ENCODE measurements at regions not wholly inside any gene's neighbourhood (a gene's known extent, or its start where the extent isn't known, plus 50 kb on each side); places are given as distances from the start of the nearest gene placed in this dataset.

DNA sequence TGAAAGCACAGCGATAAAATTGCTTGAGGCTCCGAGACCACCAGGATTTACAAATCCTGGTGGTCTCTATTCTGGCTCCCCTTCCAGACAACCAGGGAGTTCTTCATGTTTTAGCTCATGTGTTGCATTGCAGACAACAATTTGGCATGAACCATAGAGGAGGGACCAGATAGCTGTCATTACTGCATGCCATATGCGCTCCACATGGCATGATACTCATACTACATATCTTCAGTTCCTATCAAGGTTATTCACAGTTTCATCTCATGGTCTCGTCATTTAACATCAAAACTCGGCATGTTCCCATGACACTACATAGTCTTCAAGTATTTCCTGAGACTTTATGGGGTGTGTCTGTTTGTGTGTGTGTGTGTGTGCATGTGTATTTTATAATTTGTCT, 220.3 kb downstream of the OR13H1 start:
- DNase-seq (ENCODE audit: low read depth in 2 of 3, low spot score in 2 of 3): no peak

DNA sequence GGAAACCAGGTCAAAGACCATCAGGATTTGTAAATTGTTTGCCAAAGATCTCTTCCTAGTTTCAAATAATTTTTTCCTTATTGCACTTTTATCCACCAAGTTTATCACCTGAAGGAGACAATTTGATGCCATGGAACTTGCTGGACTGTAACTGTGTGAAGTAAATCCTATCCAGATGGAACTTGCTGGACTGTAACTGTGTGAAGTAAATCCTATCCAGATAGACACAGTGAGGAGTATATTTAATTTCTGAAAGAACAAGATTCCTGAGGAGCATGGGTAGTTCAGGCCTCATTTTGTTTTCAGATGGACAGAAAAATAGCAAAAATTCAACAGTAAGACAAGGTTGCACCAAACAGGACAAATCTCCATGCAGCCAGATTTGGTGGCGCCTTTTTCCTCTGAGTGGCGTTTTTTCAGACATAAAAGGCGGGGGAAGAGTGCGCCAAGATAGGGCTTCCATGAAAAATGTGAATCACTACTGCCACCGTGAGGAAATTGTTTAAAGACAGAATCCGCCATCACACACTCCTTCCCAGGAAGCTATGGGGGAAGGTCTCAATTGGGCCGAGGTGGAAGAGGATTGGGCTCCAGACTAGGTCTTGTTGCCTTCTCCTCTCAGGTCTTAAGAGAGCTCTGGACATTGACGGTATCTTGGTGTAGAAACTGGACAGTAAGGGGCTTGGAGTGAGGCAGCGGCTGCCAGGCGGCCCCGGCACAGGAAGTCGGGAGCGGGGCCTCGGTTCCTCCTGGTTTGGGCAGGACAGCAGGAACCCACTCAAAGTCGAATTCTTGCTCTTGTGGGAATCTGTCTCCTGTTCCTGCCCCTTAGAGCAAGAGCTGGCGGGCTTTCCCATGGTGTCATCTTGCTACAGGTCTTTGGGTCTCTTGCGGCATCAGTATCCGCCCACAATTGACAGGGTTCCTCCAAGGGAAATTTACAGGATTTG, 234.7 kb downstream of the OR13H1 start:
- no peak for DNase-seq (ENCODE audit: low read depth in 2 of 3, low spot score in 2 of 3)

DNA sequence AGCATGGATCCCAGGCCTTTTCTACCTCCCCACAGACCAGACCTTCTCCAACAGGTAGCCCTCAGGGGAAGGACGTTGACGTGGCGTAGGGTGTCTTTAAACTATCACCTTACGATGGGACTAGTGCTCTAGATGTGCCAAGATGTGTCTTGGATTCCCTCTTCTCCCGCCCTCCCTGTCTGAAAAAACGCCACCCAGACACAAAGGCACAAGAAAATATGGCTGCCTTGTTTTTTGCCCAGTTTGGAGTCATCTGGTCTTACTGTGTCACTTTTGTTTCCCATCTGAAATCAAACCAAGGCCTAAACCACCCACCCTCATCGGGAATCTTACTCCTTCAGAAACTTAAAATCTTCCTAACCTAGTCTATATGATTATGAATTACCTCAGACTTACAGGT, 235.4 kb downstream of the OR13H1 start:
- no peak for DNase-seq (ENCODE audit: low read depth in 2 of 3, low spot score in 2 of 3)

DNA sequence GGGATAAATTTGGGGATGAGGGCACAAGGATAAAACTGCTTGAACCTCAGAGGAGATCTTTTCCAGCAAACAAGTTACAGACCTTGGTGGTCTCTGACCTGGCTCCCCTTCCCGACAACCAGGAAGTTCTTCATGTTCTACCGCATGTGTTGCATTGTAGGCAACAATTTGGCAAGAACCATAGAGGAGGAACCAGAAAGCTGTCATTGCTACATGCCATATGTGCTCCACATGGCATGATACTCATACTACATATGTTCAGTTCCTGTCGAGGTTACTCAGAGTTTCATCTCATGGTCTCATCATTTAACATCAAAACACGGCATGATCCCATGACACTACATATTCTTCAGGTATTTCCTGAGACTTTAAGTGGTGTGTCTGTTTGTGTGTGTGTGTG, 235.9 kb downstream of the OR13H1 start:
- DNase-seq (ENCODE audit: low read depth in 2 of 3, low spot score in 2 of 3): no peak

DNA sequence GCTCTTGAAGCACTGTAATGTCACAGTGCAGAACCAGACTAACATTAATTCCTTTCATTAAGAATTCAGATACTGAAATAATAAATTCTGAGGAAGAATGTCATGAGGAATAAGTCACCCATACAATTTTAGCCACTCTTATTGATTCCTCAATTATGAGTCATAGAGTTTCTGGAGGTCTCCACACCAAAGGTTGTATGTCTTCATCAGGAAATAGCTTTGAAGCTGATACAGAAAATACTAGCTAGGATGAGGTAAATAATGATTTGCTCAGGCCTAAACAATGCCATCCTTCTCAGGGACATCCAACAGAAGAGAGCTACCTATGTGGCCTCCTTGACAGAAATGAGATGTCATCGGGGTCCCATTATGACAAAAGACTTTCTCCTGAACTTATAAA, 238.8 kb downstream of the OR13H1 start:
- no peak for DNase-seq (ENCODE audit: low read depth in 2 of 3, low spot score in 2 of 3)

DNA sequence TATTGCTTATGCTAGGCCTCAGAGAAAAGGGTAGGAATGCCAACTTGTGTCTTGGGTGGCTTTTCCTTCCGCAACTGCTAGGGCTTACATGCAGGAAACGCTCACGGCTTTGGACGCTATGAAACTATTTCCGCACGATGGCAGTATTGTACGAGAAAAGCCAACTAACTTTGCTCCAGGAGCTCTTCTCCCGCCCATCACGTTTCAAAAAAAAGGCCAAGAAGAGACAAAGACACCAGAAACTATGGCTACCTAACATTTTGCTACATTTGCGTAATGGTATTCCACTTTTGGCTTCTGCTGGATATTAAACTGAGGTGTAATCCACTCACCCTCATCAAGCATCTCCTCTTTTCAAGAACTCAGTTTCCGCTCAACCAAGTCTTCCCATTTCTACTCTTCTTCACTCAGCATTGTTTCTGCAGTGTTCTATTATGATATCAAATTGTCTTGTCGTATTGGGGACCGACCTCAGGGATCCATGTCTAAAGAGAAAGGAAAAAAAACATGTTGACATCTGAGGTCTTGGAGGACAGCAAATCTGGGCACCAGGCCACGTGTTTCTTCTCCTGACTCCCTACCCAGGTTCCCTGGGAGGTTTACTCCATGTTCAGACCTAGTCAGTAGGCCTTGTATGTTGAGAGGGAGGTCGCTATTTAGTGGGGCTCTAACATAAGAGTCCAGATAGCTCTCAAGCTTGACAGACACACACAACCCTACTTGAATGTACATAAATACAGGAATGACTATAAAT, 239.4 kb upstream of the STK26 start:
- DNase-seq (ENCODE audit: low read depth in 2 of 3, low spot score in 2 of 3): no peak

DNA sequence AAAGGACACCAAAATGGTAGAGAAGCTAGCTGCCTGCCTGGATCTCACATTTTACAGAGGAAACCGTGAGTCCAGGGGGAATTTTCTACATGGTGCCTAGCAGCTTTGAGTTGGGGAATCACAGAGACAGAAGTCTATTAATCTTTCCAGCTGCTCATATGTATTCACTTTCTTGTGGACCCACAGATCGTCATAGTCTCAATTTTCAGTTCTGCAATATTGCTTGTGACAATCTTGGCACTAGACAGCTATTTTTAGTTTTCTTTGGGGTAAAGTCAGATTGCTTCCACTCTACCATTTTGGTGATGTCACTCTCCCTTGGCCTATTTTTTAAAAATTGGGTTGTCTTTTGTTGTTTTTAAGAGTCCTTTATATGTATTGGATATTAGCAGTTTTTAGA, 233.4 kb upstream of the STK26 start:
- DNase-seq (ENCODE audit: low read depth in 2 of 3, low spot score in 2 of 3): no peak

DNA sequence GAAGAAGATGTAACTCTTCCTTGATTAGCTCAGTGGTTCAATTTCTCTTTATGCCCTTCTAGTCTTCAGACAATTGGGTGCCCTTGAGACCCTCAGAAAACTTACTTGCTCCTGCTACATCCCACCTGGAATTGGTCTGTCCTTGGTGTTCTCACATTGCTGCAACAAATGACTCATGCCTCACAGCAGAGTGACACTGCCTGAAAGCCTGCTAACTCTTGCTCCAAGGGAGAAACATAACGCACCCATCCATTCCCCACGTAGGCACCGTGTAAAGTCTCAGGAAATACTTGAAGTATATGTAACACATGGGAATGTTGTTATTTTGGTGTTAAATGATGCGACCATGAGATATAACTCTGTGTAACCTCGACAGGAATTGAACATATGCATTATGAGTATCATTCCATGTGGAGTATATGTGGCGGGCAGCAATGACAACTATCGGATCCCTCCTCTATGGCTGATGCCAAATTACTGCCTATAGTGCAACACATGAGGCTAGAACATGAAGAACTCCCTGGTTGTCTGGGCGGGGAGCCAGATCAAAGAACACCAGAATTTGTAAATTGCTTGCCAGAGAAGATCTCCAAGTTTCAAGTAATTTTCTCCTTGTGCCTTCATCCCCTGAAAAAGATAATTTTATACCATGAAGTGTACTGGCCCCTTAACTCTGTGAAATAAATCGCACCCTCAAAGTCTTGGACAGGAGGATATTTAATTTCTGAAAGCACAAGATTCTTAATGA, 231.3 kb upstream of the STK26 start:
- DNase-seq (ENCODE audit: low read depth in 2 of 3, low spot score in 2 of 3): no peak

DNA sequence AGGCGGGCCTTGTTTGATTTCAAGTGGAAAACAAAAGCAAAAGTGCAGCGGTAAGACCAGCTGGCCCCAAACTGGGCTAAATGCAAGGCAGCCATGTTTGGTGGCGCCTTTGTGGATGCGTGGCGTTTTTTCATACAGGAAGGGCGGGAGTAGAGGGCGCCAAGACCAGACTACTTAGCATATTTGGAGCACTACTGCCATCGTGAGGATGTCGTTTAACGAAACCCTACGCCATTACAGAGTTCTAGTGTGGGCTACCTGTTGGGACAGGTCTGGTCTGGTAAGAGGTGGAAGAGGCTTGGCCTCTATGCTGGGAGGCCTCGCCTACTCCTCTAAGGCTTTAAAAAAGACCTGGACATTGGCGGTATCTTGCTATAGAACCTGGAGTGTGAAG, 230.7 kb upstream of the STK26 start:
- peak in 1 of 3 experiments; percentile 61 for DNase-seq (ENCODE audit: low read depth in 2 of 3, low spot score in 2 of 3)

DNA sequence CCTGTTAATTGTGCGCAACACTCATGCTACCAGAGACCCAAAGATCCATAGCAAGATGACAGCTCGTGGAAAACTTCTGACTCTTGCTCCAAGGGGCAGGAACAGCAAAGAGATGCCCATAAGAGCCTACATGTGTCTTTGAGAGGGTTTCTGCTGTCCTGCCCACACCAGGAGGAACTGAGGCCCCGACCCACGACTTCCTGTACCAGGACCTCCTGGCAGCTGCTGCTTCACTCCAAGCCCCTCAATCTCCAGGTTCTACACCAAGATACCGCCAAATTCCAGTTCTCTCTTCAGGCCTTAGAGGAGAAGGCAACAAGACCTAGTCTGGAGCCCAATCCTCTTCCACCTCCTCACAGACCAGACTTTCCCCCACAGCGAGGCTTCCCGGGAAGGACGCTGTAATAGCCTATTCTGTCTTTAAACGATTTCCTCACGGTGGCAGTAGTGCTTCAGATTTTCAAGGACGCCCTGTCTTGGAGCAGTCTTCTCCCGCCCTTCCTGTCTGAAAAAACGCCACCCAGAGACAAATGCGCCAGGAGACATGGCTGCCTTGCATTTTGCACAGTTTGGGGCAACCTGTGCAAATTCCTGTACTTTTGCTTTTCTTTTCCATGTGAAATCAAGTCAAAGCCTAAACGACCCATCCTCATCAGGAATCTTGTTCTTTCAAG, 230.2 kb upstream of the STK26 start:
- DNase-seq (ENCODE audit: low read depth in 2 of 3, low spot score in 2 of 3): peak in 1 of 3 experiments; percentile 49

DNA sequence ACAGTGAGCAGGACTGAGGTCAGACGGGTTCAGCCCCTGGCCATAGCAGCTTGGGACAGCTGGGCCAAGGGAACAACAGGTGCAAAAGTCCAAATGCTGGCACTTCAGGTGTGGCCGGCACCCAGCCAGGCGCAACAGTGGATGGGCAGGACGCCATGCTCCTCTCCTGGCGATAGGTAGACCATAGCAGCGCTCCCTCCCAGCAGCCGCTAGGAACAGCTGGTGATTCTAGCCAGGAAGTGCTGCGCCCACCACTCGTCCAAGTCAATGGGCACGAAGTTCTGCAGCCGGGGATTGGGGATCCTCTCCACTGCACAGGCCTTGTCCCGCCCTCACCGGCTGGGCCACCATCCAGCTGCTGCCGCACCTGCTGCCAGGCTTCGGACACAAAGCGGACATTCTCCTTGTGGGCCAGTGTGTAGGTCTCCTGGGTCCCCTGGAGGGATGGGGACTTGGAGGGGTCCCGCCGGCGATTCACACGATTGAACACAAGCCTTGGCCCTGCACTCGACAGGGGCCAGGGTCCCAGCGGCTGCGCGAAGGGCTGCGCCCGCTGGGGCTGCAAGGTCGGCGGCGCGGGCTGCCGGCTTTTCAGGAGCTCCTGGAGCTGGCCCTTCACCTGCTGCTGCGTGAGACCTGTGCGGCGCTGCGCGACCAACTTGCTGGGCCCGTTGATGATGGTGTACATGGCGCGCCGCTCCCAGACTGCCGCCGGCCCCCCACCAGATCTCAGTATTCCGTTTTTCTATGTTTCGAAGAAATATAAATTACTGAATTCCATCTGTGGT, 227.5 kb upstream of the STK26 start:
- DNase-seq (ENCODE audit: low read depth in 2 of 3, low spot score in 2 of 3): no peak

DNA sequence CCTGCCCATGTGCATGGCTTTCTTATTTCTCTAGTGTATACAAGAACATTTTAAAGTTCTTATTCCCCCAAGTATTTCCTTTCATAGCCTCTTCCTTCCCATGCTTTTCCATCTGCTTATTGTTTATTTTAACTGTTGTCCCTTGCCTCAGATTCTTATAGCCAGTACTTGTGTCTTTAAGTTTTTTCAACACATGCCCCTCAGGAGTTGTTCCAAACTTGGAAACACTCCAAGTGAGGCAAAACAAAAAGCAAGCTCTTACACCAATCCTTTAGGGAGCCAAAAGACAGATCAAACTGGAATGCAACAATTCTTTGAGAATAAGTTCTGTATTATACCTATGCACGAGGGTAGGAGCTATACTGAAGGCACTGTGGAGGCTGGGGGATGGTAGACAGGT, 222.0 kb upstream of the STK26 start:
- no peak for DNase-seq (ENCODE audit: low read depth in 2 of 3, low spot score in 2 of 3)

DNA sequence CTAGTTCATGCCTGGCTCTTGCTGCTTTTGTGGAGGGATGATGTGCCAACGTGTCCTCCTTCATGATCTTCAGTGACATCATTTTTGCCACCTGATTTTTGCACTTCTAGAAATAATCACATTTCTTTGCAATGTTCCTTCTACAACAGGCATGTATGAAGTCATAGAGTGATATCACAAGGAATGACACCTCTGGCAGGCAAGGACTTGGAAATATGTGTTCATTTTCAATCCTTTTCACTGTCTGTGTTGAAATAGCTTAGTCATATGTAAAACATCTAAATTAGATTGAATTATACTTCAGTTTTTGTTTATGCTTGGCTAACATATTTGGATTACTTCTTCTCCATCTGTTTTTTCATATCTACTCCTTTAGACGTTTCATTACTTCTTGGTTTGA, 221.2 kb upstream of the STK26 start:
- DNase-seq (ENCODE audit: low read depth in 2 of 3, low spot score in 2 of 3): no peak

DNA sequence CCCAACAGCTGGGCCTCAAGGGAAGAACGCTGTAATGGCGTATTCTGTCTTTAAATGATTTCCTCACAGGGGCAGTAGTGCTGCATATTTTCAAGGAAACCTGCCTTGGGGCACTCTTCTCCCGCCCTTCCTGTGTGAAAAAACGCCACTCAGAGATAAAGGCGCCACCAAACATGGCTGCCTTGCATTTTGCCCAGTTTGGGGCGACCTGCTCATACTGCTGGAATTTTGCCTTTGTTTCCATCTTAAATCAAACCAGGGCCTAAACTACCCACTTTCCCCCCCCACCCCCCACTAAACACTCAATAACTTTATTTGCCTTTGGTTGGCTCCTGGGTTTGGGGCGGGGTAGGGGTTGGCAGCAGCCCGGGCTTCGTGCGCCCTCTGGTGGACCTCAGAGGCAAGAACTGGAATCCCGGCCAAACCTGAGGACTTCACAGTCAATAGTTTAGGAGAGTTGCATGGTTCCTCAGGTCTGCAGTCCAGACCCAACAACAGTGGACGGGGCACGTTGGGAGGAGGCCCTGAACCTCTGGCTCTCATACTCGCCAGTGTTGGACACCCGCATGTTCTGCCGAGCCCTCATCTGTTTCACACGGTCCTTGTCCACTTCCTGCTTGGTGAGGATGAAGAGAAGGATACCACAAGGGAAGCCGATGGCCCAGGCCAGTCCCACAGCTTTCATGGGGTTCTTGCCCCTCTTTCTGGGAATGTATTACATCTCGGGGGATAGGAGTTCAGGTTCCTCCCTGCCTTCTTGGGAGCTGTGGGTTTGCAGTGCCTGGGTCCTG, 220.1 kb upstream of the STK26 start:
- DNase-seq (ENCODE audit: low read depth in 2 of 3, low spot score in 2 of 3): no peak

DNA sequence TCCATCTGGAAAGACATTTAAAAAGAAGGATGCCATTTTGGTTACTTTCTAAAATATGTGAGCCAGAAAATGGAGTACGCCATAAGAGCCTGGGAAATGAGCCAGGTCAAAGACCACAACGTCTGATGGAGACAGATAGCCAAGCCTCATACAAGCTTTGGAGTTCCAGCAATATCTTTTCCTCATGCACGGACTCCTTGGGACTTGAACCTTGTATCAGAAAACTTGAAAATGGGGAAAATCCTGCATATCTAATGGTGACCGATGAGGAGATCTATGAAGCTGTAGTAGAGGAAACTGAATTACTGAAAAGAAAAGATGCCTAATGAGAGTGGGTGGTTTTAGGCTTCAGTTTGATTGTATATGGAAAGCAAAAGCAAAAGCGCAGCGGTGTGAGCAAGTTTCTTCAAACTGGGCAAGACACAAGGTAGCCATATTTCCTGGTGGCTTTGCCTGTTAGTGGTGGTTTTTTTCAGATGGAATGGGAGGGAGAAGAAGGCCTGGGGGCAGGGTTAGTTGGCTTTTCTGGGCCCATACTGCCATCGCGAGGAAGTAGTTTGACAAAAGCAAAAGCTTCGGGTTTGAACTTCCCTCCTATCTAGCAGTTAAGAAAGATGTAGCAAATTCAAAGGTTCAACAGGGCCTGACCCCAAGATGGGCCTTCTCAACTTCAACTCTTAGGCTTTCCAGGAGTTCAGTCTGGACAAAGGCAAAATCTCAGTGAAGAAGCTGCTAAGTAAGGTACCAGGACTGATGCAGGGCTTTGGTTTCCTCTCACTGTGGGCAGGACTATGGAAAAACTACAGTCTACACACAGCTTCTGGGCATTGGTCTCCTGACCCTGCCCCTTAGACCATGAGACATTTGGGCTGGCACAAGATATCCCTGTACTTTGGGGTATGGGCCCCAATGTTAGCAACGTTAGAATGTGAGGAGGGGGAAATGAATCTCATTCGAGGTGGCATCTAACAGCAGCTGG, 210.0 kb upstream of the STK26 start:
- DNase-seq (ENCODE audit: low read depth in 2 of 3, low spot score in 2 of 3): peak in 1 of 3 experiments; percentile 50

DNA sequence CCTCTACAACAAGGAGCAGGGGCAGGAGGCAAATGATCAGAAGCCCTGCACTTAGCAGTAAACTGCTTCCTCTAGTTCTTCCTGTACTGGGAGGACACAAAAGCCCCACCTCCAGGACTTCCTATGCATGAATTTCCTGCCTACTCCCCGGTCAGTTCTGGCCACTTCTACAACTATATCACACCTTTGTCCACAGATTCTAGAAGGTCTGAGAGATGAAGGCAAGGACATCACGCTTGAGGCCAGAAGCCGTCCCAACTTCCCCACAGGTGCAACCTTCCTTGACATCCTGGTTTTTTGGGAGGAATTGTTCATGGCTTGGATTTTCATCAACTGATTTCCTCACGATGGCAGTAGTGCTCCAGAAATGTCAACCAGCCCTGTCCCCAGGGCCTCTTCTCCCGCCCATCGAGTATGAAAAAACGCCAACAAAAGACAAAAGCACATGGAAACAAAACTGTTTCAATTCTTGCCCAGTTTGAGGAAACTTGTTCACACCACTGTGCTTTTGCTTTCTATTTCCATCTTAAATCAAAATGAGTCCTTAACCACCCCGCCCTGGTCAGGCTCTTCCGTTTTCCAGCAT, 206.5 kb upstream of the STK26 start:
- DNase-seq (ENCODE audit: low read depth in 2 of 3, low spot score in 2 of 3): no peak

DNA sequence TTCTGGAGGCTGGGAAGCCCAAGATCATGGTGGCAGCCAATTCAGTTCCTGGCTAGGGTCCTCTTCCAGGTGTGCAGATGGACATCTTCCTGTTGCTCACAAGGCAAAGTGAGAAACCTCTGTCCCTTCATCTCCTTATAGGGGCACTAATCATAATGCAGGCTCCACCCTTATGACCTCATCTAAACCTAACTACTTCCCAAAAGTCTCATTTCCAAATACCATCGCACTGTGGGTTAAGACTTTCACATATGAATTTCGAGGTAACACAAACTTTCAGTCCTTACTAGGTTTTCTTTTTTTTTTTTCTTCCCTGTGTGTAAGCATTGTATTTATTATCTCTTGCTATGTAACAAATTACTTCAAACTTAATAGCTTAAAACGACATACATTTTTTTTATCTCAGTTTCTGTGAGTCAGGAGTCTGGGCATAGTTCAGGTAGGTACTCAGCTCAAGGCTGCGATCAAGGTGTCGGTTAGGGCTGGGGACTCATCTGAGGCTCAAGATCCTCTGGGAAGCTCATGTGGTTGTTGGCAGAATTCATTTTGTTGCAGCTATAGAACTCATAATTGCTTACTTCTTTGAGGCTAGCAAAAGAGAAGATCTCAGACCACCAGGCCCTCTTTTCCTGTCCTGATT, 204.7 kb upstream of the STK26 start:
- DNase-seq (ENCODE audit: low read depth in 2 of 3, low spot score in 2 of 3): no peak

Measured in activated CD8-positive, alpha-beta memory T cell treated with anti-CD3 and anti-CD28 coated beads for 48 hours (primary cell).